CD4-positive, alpha-beta T cell treated with Interleukin-17A for 1 hour (primary cell): ENCODE measurements at regions not wholly inside any gene's neighbourhood (a gene's known extent, or its start where the extent isn't known, plus 50 kb on each side); places are given as distances from the start of the nearest gene placed in this dataset.

Experiments used
- DNase-seq: peaks from one replicate; pipeline ENCODE4 v3.0.0-alpha.2; 2020

DNA sequence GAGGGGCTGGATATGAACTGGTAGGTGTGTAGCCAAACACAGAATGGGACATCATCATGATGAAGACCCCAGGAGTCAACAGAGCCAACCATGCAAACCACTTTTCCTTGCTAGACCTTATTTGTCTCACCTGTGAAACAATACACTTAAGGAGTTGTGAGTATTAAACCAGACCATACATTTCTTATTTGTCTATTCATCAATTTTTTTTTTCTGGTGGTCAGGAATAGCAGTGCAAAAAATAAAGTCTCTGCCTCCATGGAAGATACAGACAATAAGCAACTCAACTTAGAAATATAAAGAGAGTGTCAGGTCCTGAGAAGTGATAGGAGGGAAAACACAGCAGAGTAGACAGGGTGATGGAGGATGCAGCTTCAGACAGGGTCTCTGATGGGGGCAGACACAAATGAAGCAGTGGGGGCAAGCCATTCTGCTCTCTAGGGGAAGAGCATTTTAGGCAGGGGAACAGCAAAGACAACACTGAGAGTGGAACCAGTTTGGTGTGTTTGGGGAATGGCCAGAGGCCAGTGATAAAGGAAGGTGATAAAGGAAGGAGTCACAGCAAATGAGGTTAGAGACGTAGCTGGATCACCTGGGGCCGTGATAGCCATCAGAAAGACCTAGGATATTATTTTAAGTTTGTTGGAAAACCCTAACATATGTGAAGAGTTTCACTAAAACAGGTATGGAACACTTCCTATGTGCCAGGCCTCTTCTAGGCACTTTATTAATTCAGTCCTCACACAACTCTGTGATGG is 256.2 kb downstream of the MAN2A1 start:
- no peak for DNase-seq

DNA sequence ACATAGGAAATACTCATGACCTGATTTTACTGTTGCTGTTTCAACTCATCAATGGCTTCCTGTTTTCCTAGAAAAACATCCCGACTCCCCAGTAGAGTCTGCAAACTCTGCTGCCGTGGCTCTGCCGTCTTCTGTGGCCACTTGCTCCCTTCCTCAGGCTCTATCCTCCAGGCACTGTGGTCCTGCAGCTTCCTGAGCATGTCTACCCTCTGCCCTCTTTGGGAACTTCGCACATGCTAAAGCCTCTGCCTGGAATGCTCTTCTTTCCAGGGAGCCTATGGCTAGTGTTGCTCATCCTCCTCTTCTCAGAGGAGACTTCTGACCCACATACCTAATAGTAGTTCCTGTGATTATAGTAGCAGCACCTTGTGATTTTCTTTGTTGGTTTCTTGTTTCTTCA is 256.9 kb downstream of the MAN2A1 start:
- no peak for DNase-seq

DNA sequence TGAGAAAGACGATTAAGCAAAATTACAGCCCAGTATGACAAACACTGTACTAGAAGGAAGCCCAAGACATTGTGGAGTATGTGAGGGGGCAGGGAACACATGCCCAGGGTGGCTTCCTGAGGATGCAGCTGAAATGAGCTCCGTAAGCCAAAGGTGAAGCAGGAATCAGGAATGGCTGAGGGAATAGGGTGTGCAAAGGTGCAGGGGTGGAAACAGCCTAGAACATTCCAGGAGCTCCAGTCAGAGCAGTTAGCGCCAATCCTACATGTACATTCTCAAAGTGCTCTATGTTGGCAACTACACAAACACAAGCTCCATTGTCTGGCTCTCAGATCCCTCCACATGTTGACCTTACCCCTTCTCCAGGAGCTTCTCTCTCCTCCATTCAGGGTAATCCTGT is 257.9 kb downstream of the MAN2A1 start:
- DNase-seq, result no peak

GRCh38 chr5:109950634-109951033 is 260.9 kb downstream of the MAN2A1 start:
- no peak for DNase-seq

GRCh38 chr5:109951348-109951747 is 261.6 kb downstream of the MAN2A1 start:
- DNase-seq, result no peak

DNA sequence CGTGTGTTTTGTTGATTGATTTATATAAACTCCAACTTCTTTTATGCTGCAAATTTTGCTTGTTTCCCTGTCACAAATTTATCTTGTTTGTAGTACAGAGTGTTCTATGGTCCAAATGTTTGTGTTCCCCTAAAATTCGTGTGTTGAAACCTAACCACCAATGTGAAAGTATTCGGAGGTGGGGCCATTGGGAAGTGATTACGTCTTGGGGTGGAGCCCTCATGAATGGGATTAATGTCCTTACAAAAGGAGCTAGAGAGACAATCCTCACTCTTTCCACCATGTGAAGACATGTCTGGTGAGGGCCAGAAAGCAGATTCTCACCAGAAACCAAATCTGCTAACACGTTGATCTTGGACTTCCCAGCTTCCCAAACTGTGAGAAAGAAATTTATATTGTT is 262.0 kb downstream of the MAN2A1 start:
- DNase-seq, result no peak

DNA sequence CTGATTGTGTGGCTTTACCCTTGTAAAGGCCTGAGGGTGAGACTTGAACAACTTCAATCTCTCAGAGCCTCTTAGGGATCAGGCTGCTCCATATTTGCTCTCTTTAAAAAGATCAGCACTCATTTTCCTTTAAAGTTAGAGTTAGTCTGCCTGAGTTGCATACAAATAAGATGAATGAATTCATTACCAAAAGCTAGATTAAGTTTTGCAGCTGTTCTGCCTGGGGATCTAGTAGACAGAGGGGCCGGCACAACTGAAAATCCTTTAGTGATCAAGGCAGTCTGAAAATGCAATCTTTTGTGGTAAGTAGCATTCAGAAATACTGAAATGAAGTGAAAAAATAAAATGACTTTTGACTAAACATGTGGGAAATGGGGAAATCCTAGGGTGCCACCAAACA is 264.0 kb downstream of the MAN2A1 start:
- no peak for DNase-seq

DNA sequence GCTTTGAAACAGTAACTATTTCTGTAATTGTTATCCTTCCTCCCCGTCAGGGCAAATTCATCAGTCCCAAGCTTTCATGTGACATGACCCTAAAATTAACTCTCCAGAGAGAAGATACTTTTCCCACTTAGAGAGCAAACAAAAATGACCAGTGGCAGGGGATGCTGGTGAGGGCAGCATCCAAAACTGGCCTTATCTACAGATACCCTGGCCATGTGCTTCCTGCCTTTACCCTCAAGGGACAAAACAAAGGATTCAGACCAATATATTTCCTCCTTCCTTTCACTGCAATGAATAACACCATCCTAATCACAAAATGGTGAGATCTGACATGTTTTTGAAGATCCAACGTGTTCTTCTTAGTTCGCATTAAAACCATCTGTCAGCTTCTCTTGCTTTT is 267.2 kb downstream of the MAN2A1 start:
- no peak for DNase-seq

GRCh38 chr5:109958082-109958481 is 268.4 kb downstream of the MAN2A1 start:
- DNase-seq, result no peak

GRCh38 chr5:109959652-109960051 is 269.9 kb downstream of the MAN2A1 start:
- no peak for DNase-seq

- DNase-seq, result no peak
Measured at GRCh38 chr5:109961751-109962150, 272.0 kb downstream of the MAN2A1 start.

GRCh38 chr5:109962882-109963603 is 273.3 kb downstream of the MAN2A1 start:
- no peak for DNase-seq

DNA sequence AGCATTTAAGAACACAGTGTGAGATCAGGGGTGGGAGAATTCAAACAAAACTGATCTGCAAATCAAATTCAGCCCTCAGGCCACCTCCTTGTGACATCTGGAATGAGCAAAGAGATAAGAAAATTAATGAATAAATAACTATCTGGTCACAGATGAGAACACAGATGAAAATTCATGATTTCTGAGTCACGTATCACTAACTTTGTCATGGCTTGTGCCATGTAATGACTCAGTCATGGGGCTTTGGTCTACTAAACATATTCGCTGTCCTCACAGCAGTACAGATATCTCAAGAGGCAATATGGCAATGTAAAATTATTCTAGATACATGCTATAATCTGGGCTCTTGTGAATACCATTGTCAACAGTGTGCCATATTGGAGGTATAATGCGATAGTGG is 274.4 kb downstream of the MAN2A1 start:
- DNase-seq, result no peak

DNA sequence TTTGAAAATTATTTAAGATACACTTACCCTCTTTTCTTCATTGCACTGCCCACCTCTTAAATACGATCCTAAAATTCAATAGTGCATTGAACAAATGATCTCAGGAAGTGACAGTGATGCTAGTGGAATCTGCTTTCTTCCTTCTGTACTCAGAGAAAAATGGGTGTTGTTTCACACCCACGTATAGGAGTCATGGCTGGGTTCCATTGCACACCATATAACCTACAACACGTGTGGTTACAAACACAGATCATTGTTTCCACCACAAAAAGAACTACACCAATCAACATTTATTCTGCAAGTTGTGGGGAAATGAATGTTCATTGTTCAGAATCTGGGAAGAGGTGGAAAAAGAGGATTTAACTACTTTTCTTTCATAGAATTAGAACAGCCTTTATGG is 275.9 kb downstream of the MAN2A1 start:
- no peak for DNase-seq

- no peak for DNase-seq
Measured at GRCh38 chr5:109971968-109972367, 282.2 kb downstream of the MAN2A1 start.

- DNase-seq, result no peak
Measured at GRCh38 chr5:109981979-109982378, 292.3 kb downstream of the MAN2A1 start.

- DNase-seq, result no peak
Measured at GRCh38 chr5:109982966-109983534, 293.3 kb downstream of the MAN2A1 start.

DNA sequence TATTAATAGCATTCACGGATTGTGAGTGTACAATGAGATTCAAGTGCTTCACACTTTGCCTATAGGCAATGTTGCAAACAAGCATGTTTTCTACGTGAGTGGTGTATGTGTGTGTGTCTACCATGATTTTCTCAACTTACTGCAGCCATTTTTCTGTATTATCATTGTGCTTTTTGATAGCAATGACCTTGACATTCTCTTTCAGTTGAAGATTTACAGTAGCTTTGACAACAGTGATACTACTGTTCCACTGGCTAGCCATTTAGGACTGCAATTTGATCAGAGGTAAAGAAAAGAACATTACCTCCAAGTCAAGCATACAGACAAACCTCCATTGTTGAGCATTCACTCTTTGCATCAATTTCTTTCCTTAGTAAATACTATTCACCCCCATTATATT is 297.0 kb downstream of the MAN2A1 start:
- no peak for DNase-seq

DNA sequence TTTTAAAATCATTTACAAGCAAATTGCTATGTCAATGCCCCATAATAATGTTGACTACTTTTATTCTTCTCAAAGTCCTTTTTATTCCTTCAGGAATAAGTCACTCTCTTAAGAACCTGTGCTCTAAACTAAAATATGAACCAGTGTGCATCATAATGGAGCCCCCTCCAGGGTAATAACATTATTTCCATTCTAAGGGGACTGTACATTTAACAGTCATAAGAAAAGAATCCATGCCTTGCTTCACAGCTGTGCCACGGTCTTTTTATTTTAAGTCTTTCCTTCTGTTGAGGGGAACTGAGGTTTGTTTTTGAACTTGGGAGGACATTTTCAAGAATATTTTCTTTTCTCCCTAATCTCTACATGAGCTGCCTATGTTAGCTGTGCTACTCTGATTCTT is 297.6 kb downstream of the MAN2A1 start:
- DNase-seq, result no peak

- DNase-seq, result no peak
Measured at GRCh38 chr5:109987970-109988369, 298.2 kb downstream of the MAN2A1 start.

DNA sequence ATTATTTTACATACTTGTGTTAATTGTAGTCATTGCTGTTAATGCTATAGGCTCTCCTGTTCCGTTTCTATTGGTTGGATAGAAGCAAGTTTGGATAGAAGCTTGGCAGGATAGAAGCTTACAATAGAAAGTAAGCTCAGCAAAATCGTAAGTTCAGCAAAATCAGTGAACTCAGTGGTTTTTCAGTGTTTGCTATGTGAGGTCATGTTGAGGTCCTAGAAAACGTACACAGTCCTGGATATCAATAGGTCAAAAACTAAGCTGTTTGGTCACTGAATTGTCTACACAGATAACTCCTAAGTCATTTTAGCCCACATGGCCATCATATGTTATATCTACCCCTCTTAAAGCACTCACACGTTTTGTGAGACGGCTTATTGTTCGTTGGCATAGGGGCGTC is 299.4 kb downstream of the MAN2A1 start:
- DNase-seq, result no peak

DNA sequence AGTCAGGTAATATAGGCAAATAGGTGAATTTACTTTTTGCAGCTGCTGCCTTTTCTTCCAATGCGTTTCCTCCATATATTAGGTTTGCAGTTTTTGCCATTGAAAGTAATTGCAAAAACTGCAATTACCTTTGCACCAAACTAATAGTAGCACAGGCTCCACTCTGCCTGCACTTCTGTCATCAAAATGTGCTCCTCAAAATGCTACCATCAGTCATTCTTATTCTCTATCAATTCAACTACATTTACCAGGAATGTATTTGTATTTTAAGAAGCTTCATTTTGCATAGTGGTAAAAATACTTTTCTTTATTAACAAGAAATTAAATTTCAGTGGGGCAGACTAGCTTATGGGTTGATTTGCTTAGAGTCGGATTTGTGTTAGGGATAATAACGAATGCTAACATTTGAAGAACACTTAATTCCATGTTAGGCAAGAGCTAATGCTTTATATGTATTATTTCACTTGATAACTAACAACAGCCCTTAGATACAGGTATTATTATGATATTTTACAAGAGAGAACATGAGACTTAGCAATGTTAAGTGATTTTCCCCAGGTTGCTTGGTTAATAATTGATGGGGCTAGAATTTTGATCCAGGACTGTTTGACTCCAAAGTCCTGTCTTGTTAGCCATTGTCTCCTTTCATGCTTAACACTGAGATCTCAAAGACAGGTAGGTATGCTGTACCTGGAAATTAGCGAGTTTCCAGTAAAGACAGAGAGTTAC is 300.4 kb downstream of the MAN2A1 start:
- DNase-seq, result no peak

- DNase-seq, result no peak
Measured at GRCh38 chr5:109990723-109991359, 301.1 kb downstream of the MAN2A1 start.
